Endodermal cell (in vitro differentiated cells): ENCODE measurements at regions not wholly inside any gene's neighbourhood (a gene's known extent, or its start where the extent isn't known, plus 50 kb on each side); places are given as distances from the start of the nearest gene placed in this dataset.

Experiments
- DNase-seq: peaks from one replicate; pipeline ENCODE4 v3.0.0-alpha.2; 2017
- H3K27ac ChIP-seq: 2 replicates; pipeline ENCODE4 v1.5.1; 2013; ENCODE audit warnings: mild to moderate bottlenecking, low read depth, low read length, moderate library complexity
- H3K27me3 ChIP-seq: 2 replicates; pipeline ENCODE4 v1.6.1; 2013; ENCODE audit warnings: mild to moderate bottlenecking, low read length, moderate library complexity; ENCODE audit not compliant: insufficient read depth, control insufficient read depth, poor library complexity, severe bottlenecking
- H3K36me3 ChIP-seq: 2 replicates; pipeline ENCODE4 v1.7.0; 2013; ENCODE audit warnings: mild to moderate bottlenecking, low read length, moderate library complexity; ENCODE audit not compliant: control insufficient read depth, insufficient read depth
- H3K4me1 ChIP-seq: one replicate; pipeline ENCODE4 v1.7.0; 2013; ENCODE audit warnings: low read length; ENCODE audit not compliant: control insufficient read depth, insufficient read depth
- H3K4me3 ChIP-seq: 2 replicates; pipeline ENCODE4 v1.5.1; 2013; ENCODE audit warnings: mild to moderate bottlenecking, low read length, moderate library complexity
- H3K9ac ChIP-seq: 2 replicates; pipeline ENCODE4 v1.6.1; 2013; ENCODE audit warnings: mild to moderate bottlenecking, low read length, moderate library complexity; ENCODE audit not compliant: poor library complexity, severe bottlenecking; ENCODE audit errors: extremely low read depth
- H3K9me3 ChIP-seq: 2 replicates; pipeline ENCODE4 v1.6.1; 2013; ENCODE audit warnings: mild to moderate bottlenecking, low read length, moderate library complexity; ENCODE audit not compliant: control insufficient read depth
- H3K27ac Mint-ChIP-seq: 2 replicates; pipeline ENCODE4 v1.8.0; 2020; ENCODE audit warnings: mixed read lengths
- H3K27me3 Mint-ChIP-seq: 2 replicates; pipeline ENCODE4 v1.8.0; 2021; ENCODE audit warnings: mild to moderate bottlenecking, mixed read lengths; ENCODE audit not compliant: insufficient read depth
- H3K36me3 Mint-ChIP-seq: 2 replicates; pipeline ENCODE4 v1.8.0; 2020; ENCODE audit warnings: low read depth, mixed read lengths
- H3K4me1 Mint-ChIP-seq: 2 replicates; pipeline ENCODE4 v1.8.0; 2020; ENCODE audit warnings: mixed read lengths
- H3K4me3 Mint-ChIP-seq: 2 replicates; pipeline ENCODE4 v1.8.0; 2020; ENCODE audit warnings: mild to moderate bottlenecking, moderate library complexity, mixed read lengths
- H3K9me3 Mint-ChIP-seq: 2 replicates; pipeline ENCODE4 v1.8.0; 2020; ENCODE audit warnings: mild to moderate bottlenecking, mixed read lengths
- CTCF ChIP-seq: fragments of 200-600 bp; sonication (generic); conservative IDR thresholded peaks from 2 replicates; pipeline ENCODE4 v1.5.0; 2021; ENCODE audit warnings: antibody characterized with exemption, mild to moderate bottlenecking
- whole genome bisulfite sequencing, 2 experiments: methylation state at CpG; one replicate each; pipeline versions ENCODE4 v1.1.5 to v1.1.7; 2013; ENCODE audit warnings: missing lambda C conversion rate in 2 of 2, mixed read lengths in 1 of 2; ENCODE audit not compliant: insufficient coverage in 1 of 2, insufficient read length in 1 of 2; 5-methylcytosine and 5-hydroxymethylcytosine counted together

GRCh38 chr1:8256321-8256720 is 61.6 kb upstream of the SLC45A1 start:
- no peaks in the 10 kb centered on the region for H3K27me3 ChIP-seq
- no peak for TF ChIP-seq CTCF
- no peaks in the 10 kb centered on the region for H3K36me3 Mint-ChIP-seq
- no peak overlapping the region for H3K9ac ChIP-seq
- H3K9me3 ChIP-seq, result no peaks in the 10 kb centered on the region
- H3K27me3 Mint-ChIP-seq, result no peaks in the 10 kb centered on the region
- no peaks in the 10 kb centered on the region for H3K9me3 Mint-ChIP-seq
- no peak overlapping the region for H3K27ac ChIP-seq
- H3K36me3 ChIP-seq, result no peaks in the 10 kb centered on the region
- H3K27ac Mint-ChIP-seq, result no peak overlapping the region
- no peak overlapping the region for H3K4me3 ChIP-seq
- H3K4me1 ChIP-seq, result peaks cover 5% of the 10 kb centered on the region
- no peak overlapping the region for H3K4me3 Mint-ChIP-seq
- peaks cover 14% of the 10 kb centered on the region for H3K4me1 Mint-ChIP-seq
- WGBS, 2 experiments, result 92 to 95% methylated on average over 6 to 7 of the region's 7 CpGs
- DNase-seq, result no peak

- Histone ChIP-seq H3K27ac (no peak overlapping the region), H3K9ac (no peak overlapping the region), H3K4me1 (peaks cover 5% of the 10 kb centered on the region), H3K9me3 (no peaks in the 10 kb centered on the region), H3K4me3 (no peak overlapping the region), H3K27me3 (no peaks in the 10 kb centered on the region), H3K36me3 (no peaks in the 10 kb centered on the region)
- Mint-ChIP-seq H3K4me1 (peaks cover 14% of the 10 kb centered on the region), H3K36me3 (no peaks in the 10 kb centered on the region), H3K4me3 (no peak overlapping the region), H3K27ac (no peak overlapping the region), H3K27me3 (no peaks in the 10 kb centered on the region), H3K9me3 (no peaks in the 10 kb centered on the region)
- 83 to 96% methylated on average over 2 to 4 of the region's 5 CpGs for WGBS, 2 experiments
- TF ChIP-seq CTCF, result no peak
- no peak for DNase-seq
Observed at GRCh38 chr1:8255712-8256111, 62.2 kb upstream of the SLC45A1 start.

- H3K4me3 Mint-ChIP-seq, result no peak overlapping the region
- H3K27me3 ChIP-seq, result no peaks in the 10 kb centered on the region
- no peaks in the 10 kb centered on the region for H3K4me1 ChIP-seq
- H3K27ac ChIP-seq, result no peak overlapping the region
- H3K9me3 ChIP-seq, result no peaks in the 10 kb centered on the region
- H3K36me3 ChIP-seq, result no peaks in the 10 kb centered on the region
- H3K4me3 ChIP-seq, result no peak overlapping the region
- H3K9me3 Mint-ChIP-seq, result no peaks in the 10 kb centered on the region
- H3K9ac ChIP-seq, result no peak overlapping the region
- H3K27me3 Mint-ChIP-seq, result no peaks in the 10 kb centered on the region
- 93 to 97% methylated on average over 13 of the region's 13 CpGs for WGBS, 2 experiments
- H3K27ac Mint-ChIP-seq, result no peak overlapping the region
- peaks cover 1% of the 10 kb centered on the region for H3K4me1 Mint-ChIP-seq
- DNase-seq, result no peak
- no peaks in the 10 kb centered on the region for H3K36me3 Mint-ChIP-seq
- TF ChIP-seq CTCF, result no peak
Observed at GRCh38 chr1:8252266-8252951, 65.5 kb upstream of the SLC45A1 start.
